A204.1 (cell line): ENCODE measurements at regions not wholly inside any gene's neighbourhood (a gene's known extent, or its start where the extent isn't known, plus 50 kb on each side); places are given as distances from the start of the nearest gene placed in this dataset.
A peak's percentile ranks its signal among the peaks of the same experiment; 100 is the strongest.
"Not testable (repeated sequence)": the region's sequence is repeated elsewhere in the genome, so short reads cannot be mapped to it uniquely, and the experiment has no call there.

Experiments used
- FAIRE-seq: peaks from 2 replicates; lab custom pipeline; 2012; peaks lifted over from hg19 to GRCh38; lab: Jason Lieb, UNC

GRCh38 chr12:73529231-73529630 is 1008.4 kb upstream of the ATXN7L3B start:
- FAIRE-seq, result no peak

GRCh38 chr12:73529954-73530353 is 1007.7 kb upstream of the ATXN7L3B start:
- FAIRE-seq, result no peak

- no peak for FAIRE-seq
Measured at GRCh38 chr12:73531752-73532151, 1005.9 kb upstream of the ATXN7L3B start.

GRCh38 chr12:73547421-73547820 is 990.2 kb upstream of the ATXN7L3B start:
- no peak for FAIRE-seq

GRCh38 chr12:73585136-73585535 is 952.5 kb upstream of the ATXN7L3B start:
- no peak for FAIRE-seq

GRCh38 chr12:73589220-73589619 is 948.4 kb upstream of the ATXN7L3B start:
- no peak for FAIRE-seq

- no peak for FAIRE-seq
Measured at GRCh38 chr12:73598626-73599025, 939.0 kb upstream of the ATXN7L3B start.

- no peak for FAIRE-seq
Measured at GRCh38 chr12:73599268-73599667, 938.4 kb upstream of the ATXN7L3B start.

- not testable (repeated sequence) for FAIRE-seq
Measured at GRCh38 chr12:73605925-73606324, 931.7 kb upstream of the ATXN7L3B start.

- no peak for FAIRE-seq
Measured at GRCh38 chr12:73612551-73612950, 925.1 kb upstream of the ATXN7L3B start.

- no peak for FAIRE-seq
Measured at GRCh38 chr12:73623421-73623820, 914.2 kb upstream of the ATXN7L3B start.

- FAIRE-seq, result no peak
Measured at GRCh38 chr12:73625226-73625625, 912.4 kb upstream of the ATXN7L3B start.

GRCh38 chr12:73629171-73629570 is 908.5 kb upstream of the ATXN7L3B start:
- no peak for FAIRE-seq

- peak; percentile 87 for FAIRE-seq
Measured at GRCh38 chr12:73629893-73630831, 907.5 kb upstream of the ATXN7L3B start.

- no peak for FAIRE-seq
Measured at GRCh38 chr12:73632191-73632590, 905.4 kb upstream of the ATXN7L3B start.

- FAIRE-seq, result no peak
Measured at GRCh38 chr12:73632661-73633060, 905.0 kb upstream of the ATXN7L3B start.

GRCh38 chr12:73639397-73639796 is 898.2 kb upstream of the ATXN7L3B start:
- not testable (repeated sequence) for FAIRE-seq

- no peak for FAIRE-seq
Measured at GRCh38 chr12:73656375-73656774, 881.3 kb upstream of the ATXN7L3B start.

- no peak for FAIRE-seq
Measured at GRCh38 chr12:73659802-73660201, 877.8 kb upstream of the ATXN7L3B start.

GRCh38 chr12:73665193-73665592 is 872.4 kb upstream of the ATXN7L3B start:
- no peak for FAIRE-seq

- not testable (repeated sequence) for FAIRE-seq
Measured at GRCh38 chr12:73671550-73671949, 866.1 kb upstream of the ATXN7L3B start.

GRCh38 chr12:73677520-73678291 is 859.9 kb upstream of the ATXN7L3B start:
- FAIRE-seq, result no peak

GRCh38 chr12:73678335-73678734 is 859.3 kb upstream of the ATXN7L3B start:
- no peak for FAIRE-seq
